ENCODE measurements at regions not wholly inside any gene's neighbourhood (a gene's known extent, or its start where the extent isn't known, plus 50 kb on each side); places are given as distances from the start of the nearest gene placed in this dataset.

GRCh38 chr12:92196368-92196767, 50.7 kb upstream of the BTG1 start:
- DNase-seq (ENCODE audit: low read depth in 2 of 2): no peak
